GM23338 (cell line): ENCODE measurements at regions not wholly inside any gene's neighbourhood (a gene's known extent, or its start where the extent isn't known, plus 50 kb on each side); places are given as distances from the start of the nearest gene placed in this dataset.

ENCODE experiments used
- ATAC-seq: fragments of 200-7000 bp; cut with Tn5 transposase; 3 replicates; pipeline ENCODE4 v1.9.1; 2020
- DNase-seq: peaks from one replicate; pipeline ENCODE4 v3.0.0-alpha.2; 2015; ENCODE audit warnings: low spot score
- H2AFZ ChIP-seq: fragments of 200-600 bp; sonication (generic); 2 replicates; pipeline ENCODE4 v1.8.0; 2016; ENCODE audit warnings: antibody characterized with exemption, mild to moderate bottlenecking, moderate library complexity
- H3F3A ChIP-seq: fragments of 200-600 bp; sonication (generic); replicated peaks from 2 replicates; pipeline ENCODE4 v1.8.0; 2017; ENCODE audit warnings: antibody characterized with exemption, mixed run types, low read depth
- H3K27ac ChIP-seq: fragments of 200-600 bp; sonication (generic); 2 replicates; pipeline ENCODE4 v1.6.1; 2016; ENCODE audit warnings: low read depth
- H3K27me3 ChIP-seq: fragments of 200-600 bp; sonication (generic); 2 replicates; pipeline ENCODE4 v1.8.0; 2016; ENCODE audit warnings: mild to moderate bottlenecking, mixed run types, moderate library complexity; ENCODE audit not compliant: insufficient read depth
- H3K36me3 ChIP-seq: fragments of 200-600 bp; sonication (generic); 2 replicates; pipeline ENCODE4 v1.8.0; 2016; ENCODE audit warnings: mild to moderate bottlenecking; ENCODE audit not compliant: insufficient read depth
- H3K4me1 ChIP-seq: fragments of 200-600 bp; sonication (generic); 2 replicates; pipeline ENCODE4 v1.8.0; 2016; ENCODE audit warnings: mild to moderate bottlenecking, moderate library complexity; ENCODE audit not compliant: insufficient read depth
- H3K4me2 ChIP-seq: fragments of 200-600 bp; sonication (generic); 2 replicates; pipeline ENCODE4 v1.7.1; 2017; ENCODE audit warnings: mixed run types
- H3K4me3 ChIP-seq: fragments of 200-600 bp; sonication (generic); 2 replicates; pipeline ENCODE4 v1.6.1; 2016; ENCODE audit warnings: mixed run types
- H3K79me2 ChIP-seq: fragments of 200-600 bp; sonication (generic); replicated peaks from 2 replicates; pipeline ENCODE4 v1.8.0; 2017; ENCODE audit warnings: mild to moderate bottlenecking; ENCODE audit not compliant: insufficient read depth
- H3K9me2 ChIP-seq: fragments of 200-600 bp; sonication (generic); 2 replicates; pipeline ENCODE4 v1.8.0; 2017; ENCODE audit not compliant: insufficient read depth
- H4K20me1 ChIP-seq: fragments of 200-600 bp; sonication (generic); replicated peaks from 2 replicates; pipeline ENCODE4 v1.8.0; 2017; ENCODE audit warnings: mild to moderate bottlenecking; ENCODE audit not compliant: insufficient read depth
- H3K27ac Mint-ChIP-seq: 2 replicates; pipeline ENCODE4 v1.8.0; 2020; ENCODE audit warnings: inconsistent platforms, mild to moderate bottlenecking, moderate library complexity, mixed read lengths
- H3K27me3 Mint-ChIP-seq: 3 replicates; pipeline ENCODE4 v1.8.0; 2022; ENCODE audit warnings: low read depth, mild to moderate bottlenecking, moderate library complexity, mixed read lengths, inconsistent platforms; ENCODE audit not compliant: insufficient read depth, poor library complexity
- H3K36me3 Mint-ChIP-seq: 3 replicates; pipeline ENCODE4 v1.8.0; 2021; ENCODE audit warnings: low read depth, mild to moderate bottlenecking, inconsistent platforms, moderate library complexity, mixed read lengths
- H3K4me1 Mint-ChIP-seq: 3 replicates; pipeline ENCODE4 v1.8.0; 2020; ENCODE audit warnings: mild to moderate bottlenecking, inconsistent platforms, mixed read lengths
- H3K4me3 Mint-ChIP-seq: 3 replicates; pipeline ENCODE4 v1.8.0; 2021; ENCODE audit warnings: moderate library complexity, mild to moderate bottlenecking, inconsistent platforms, mixed read lengths
- H3K9me3 Mint-ChIP-seq: 3 replicates; pipeline ENCODE4 v1.8.0; 2020; ENCODE audit warnings: moderate library complexity, mild to moderate bottlenecking, inconsistent platforms, mixed read lengths
- CREB1 ChIP-seq: fragments of 250-450 bp; sonication (Bioruptor Pico); IDR thresholded peaks from 2 replicates; pipeline ENCODE4 v1.5.0; 2020; ENCODE audit warnings: low read depth, mild to moderate bottlenecking, moderate library complexity
- ETS1 ChIP-seq: IDR thresholded peaks from 2 replicates; pipeline ENCODE4 v1.6.1; 2016; ENCODE audit warnings: antibody characterized with exemption
- EZH2 ChIP-seq: fragments of 200-600 bp; sonication (generic); IDR thresholded peaks from one replicate; pipeline ENCODE4 v1.8.0; 2017; ENCODE audit warnings: antibody characterized with exemption, mild to moderate bottlenecking, low read depth; ENCODE audit not compliant: unreplicated experiment
- JUNB ChIP-seq: IDR thresholded peaks from one replicate; pipeline ENCODE4 v1.6.1; 2016; ENCODE audit warnings: antibody characterized with exemption; ENCODE audit not compliant: unreplicated experiment
- NANOG ChIP-seq: IDR thresholded peaks from 2 replicates; pipeline ENCODE4 v1.6.1; 2016; ENCODE audit warnings: antibody characterized with exemption, borderline replicate concordance
- POLR2AphosphoS5 ChIP-seq: IDR thresholded peaks from 2 replicates; pipeline ENCODE4 v1.6.1; 2016; ENCODE audit warnings: antibody characterized with exemption, low read depth
- ZNF331 ChIP-seq: fragments of 250-450 bp; sonication (Bioruptor Pico); IDR thresholded peaks from 2 replicates; pipeline ENCODE4 v1.5.0; 2020; ENCODE audit warnings: low read depth, mild to moderate bottlenecking, moderate library complexity
- ZNF462 ChIP-seq: fragments of 250-450 bp; sonication (Bioruptor Pico); IDR thresholded peaks from 2 replicates; pipeline ENCODE4 v1.5.0; 2020; ENCODE audit warnings: mild to moderate bottlenecking, moderate library complexity

- peak overlapping the region; percentile 40; the same call in 1 of the 2 replicates for H2AFZ ChIP-seq
- H3K36me3 Mint-ChIP-seq, result no peaks in the 10 kb centered on the region
- peaks cover 5% of the 10 kb centered on the region; the same call in 1 of the 2 replicates for H3K4me1 ChIP-seq
- no peak for TF ChIP-seq ETS1
- no peak for TF ChIP-seq EZH2
- TF ChIP-seq ZNF331 (CRISPR knock-in tag), result no peak
- peak overlapping the region; percentile 57 for H3K27ac Mint-ChIP-seq
- peak; percentile 65 for DNase-seq
- ATAC-seq, result peak; percentile 85
- peaks cover 11% of the 10 kb centered on the region for H3K27me3 Mint-ChIP-seq
- H3K4me3 ChIP-seq, result no peak overlapping the region
- peaks cover 13% of the 10 kb centered on the region for H3K27me3 ChIP-seq
- no peaks in the 10 kb centered on the region for H3K9me2 ChIP-seq
- H3K4me1 Mint-ChIP-seq, result peaks cover 18% of the 10 kb centered on the region
- H4K20me1 ChIP-seq, result no peaks in the 10 kb centered on the region
- H3F3A ChIP-seq, result 0 out of 2 replicates have a peak, but pooled peaks cover 7% of the 10 kb centered on the region
- no peaks in the 10 kb centered on the region for H3K9me3 Mint-ChIP-seq
- H3K27ac ChIP-seq, result no peak overlapping the region
- H3K79me2 ChIP-seq, result no peaks in the 10 kb centered on the region
- no peak overlapping the region; the same call in 1 of the 2 replicates for H3K4me2 ChIP-seq
- H3K36me3 ChIP-seq, result no peaks in the 10 kb centered on the region
- no peak overlapping the region for H3K4me3 Mint-ChIP-seq
Observed at GRCh38 chr20:46814366-46815232, 80.0 kb upstream of the EYA2 start.

GRCh38 chr20:46816097-46816496, 78.5 kb upstream of the EYA2 start:
- DNase-seq (no peak), ATAC-seq (no peak)
- Histone ChIP-seq H4K20me1 (no peaks in the 10 kb centered on the region), H3K36me3 (no peaks in the 10 kb centered on the region), H2AFZ (no peak overlapping the region), H3K4me2 (no peak overlapping the region), H3F3A (no peaks in the 10 kb centered on the region), H3K9me2 (no peaks in the 10 kb centered on the region), H3K4me3 (no peak overlapping the region), H3K4me1 (peaks cover 5% of the 10 kb centered on the region; the same call in 1 of the 2 replicates), H3K27ac (no peak overlapping the region), H3K79me2 (no peaks in the 10 kb centered on the region), H3K27me3 (peaks cover 13% of the 10 kb centered on the region)
- Mint-ChIP-seq H3K27ac (no peak overlapping the region), H3K4me1 (peaks cover 13% of the 10 kb centered on the region), H3K36me3 (no peaks in the 10 kb centered on the region), H3K4me3 (no peak overlapping the region), H3K9me3 (no peaks in the 10 kb centered on the region), H3K27me3 (peaks cover 11% of the 10 kb centered on the region)
- no peak for TF ChIP-seq JUNB
- TF ChIP-seq POLR2AphosphoS5, result no peak
- no peak for TF ChIP-seq EZH2
- no peak for TF ChIP-seq NANOG
- TF ChIP-seq CREB1 (CRISPR knock-in tag), result no peak
- TF ChIP-seq ZNF462, result no peak
- TF ChIP-seq ETS1, result no peak
